ENCODE measurements at regions not wholly inside any gene's neighbourhood (a gene's known extent, or its start where the extent isn't known, plus 50 kb on each side); places are given as distances from the start of the nearest gene placed in this dataset.

GRCh38 chr5:125399885-125400284 is 653.4 kb upstream of the ZNF608 start:
- TF ChIP-seq CTCF (IDR thresholded peaks at IDR 0.05 in 4 of 5, conservative IDR thresholded peaks at IDR 0.05 in 1 of 5) (no peak), POLR2A (IDR thresholded peaks at IDR 0.05) (no peak)

All from gastrocnemius medialis (tissue), 4 donors.